ENCODE measurements at regions not wholly inside any gene's neighbourhood (a gene's known extent, or its start where the extent isn't known, plus 50 kb on each side); places are given as distances from the start of the nearest gene placed in this dataset.

GRCh38 chr2:60365556-60365955 is 187.9 kb downstream of the BCL11A start:
- intact Hi-C loops (cut with DNase I), result no loop called here
- Histone ChIP-seq H3K4me1 (ENCODE audit: control insufficient read depth in 1 of 2, insufficient read depth in 2 of 2, low read length in 2 of 2) (no peaks in the 10 kb centered on the region), H3K4me3 (ENCODE audit: low read length in 2 of 2) (no peak overlapping the region), H3K9me3 (ENCODE audit: control insufficient read depth, low read length) (no peaks in the 10 kb centered on the region), H3K36me3 (ENCODE audit: control insufficient read depth in 1 of 2, insufficient read depth in 2 of 2, low read length in 1 of 2) (no peaks in the 10 kb centered on the region), H3K27ac (ENCODE audit: low read depth in 1 of 2, low read length in 2 of 2) (no peak overlapping the region), H3K27me3 (ENCODE audit: control insufficient read depth in 1 of 2, insufficient read depth in 2 of 2, low read length in 1 of 2) (no peaks in the 10 kb centered on the region)
- no peak for DNase-seq
- no peak for ATAC-seq (ENCODE audit: low FRiP score)
- WGBS, 2 donors, result 23 to 35% methylated on average over 5 of the region's 5 CpGs

- DNase-seq (no peak), ATAC-seq (ENCODE audit: low FRiP score) (no peak)
- Histone ChIP-seq H3K27ac (ENCODE audit: low read depth in 1 of 2, low read length in 2 of 2) (no peak overlapping the region), H3K9me3 (ENCODE audit: control insufficient read depth, low read length) (no peaks in the 10 kb centered on the region), H3K36me3 (ENCODE audit: control insufficient read depth in 1 of 2, insufficient read depth in 2 of 2, low read length in 1 of 2) (no peaks in the 10 kb centered on the region), H3K27me3 (ENCODE audit: control insufficient read depth in 1 of 2, insufficient read depth in 2 of 2, low read length in 1 of 2) (no peaks in the 10 kb centered on the region), H3K4me3 (ENCODE audit: low read length in 2 of 2) (no peak overlapping the region), H3K4me1 (ENCODE audit: control insufficient read depth in 1 of 2, insufficient read depth in 2 of 2, low read length in 2 of 2) (no peaks in the 10 kb centered on the region)
- 82 to 86% methylated on average over 9 of the region's 9 CpGs for WGBS, 2 donors
- intact Hi-C loops (cut with DNase I), result no loop called here
Measured at GRCh38 chr2:60364491-60364890, 189.0 kb downstream of the BCL11A start.

GRCh38 chr2:60361498-60361897 is 192.0 kb downstream of the BCL11A start:
- H3K4me3 ChIP-seq (ENCODE audit: low read length in 2 of 2), result no peak overlapping the region
- no peak for DNase-seq
- intact Hi-C loops (cut with DNase I), result no loop called here
- H3K4me1 ChIP-seq (ENCODE audit: control insufficient read depth in 1 of 2, insufficient read depth in 2 of 2, low read length in 2 of 2), result no peaks in the 10 kb centered on the region
- H3K27me3 ChIP-seq (ENCODE audit: control insufficient read depth in 1 of 2, insufficient read depth in 2 of 2, low read length in 1 of 2), result no peaks in the 10 kb centered on the region
- H3K9me3 ChIP-seq (ENCODE audit: control insufficient read depth, low read length), result no peaks in the 10 kb centered on the region
- WGBS, 2 donors, result 80 to 82% methylated on average over 1 of the region's 1 CpG
- ATAC-seq (ENCODE audit: low FRiP score), result no peak
- no peaks in the 10 kb centered on the region for H3K36me3 ChIP-seq (ENCODE audit: control insufficient read depth in 1 of 2, insufficient read depth in 2 of 2, low read length in 1 of 2)
- no peak overlapping the region for H3K27ac ChIP-seq (ENCODE audit: low read depth in 1 of 2, low read length in 2 of 2)

- DNase-seq, result no peak
- H3K27me3 ChIP-seq (ENCODE audit: control insufficient read depth in 1 of 2, insufficient read depth in 2 of 2, low read length in 1 of 2), result no peaks in the 10 kb centered on the region
- H3K9me3 ChIP-seq (ENCODE audit: control insufficient read depth, low read length), result no peaks in the 10 kb centered on the region
- no peaks in the 10 kb centered on the region for H3K4me1 ChIP-seq (ENCODE audit: control insufficient read depth in 1 of 2, insufficient read depth in 2 of 2, low read length in 2 of 2)
- 71 to 73% methylated on average over 5 of the region's 5 CpGs for WGBS, 2 donors
- H3K4me3 ChIP-seq (ENCODE audit: low read length in 2 of 2), result no peak overlapping the region
- no peak for ATAC-seq (ENCODE audit: low FRiP score)
- H3K36me3 ChIP-seq (ENCODE audit: control insufficient read depth in 1 of 2, insufficient read depth in 2 of 2, low read length in 1 of 2), result no peaks in the 10 kb centered on the region
- intact Hi-C loops (cut with DNase I), result no loop called here
- H3K27ac ChIP-seq (ENCODE audit: low read depth in 1 of 2, low read length in 2 of 2), result no peak overlapping the region
Measured at GRCh38 chr2:60359569-60359968, 193.9 kb downstream of the BCL11A start.

- Histone ChIP-seq H3K4me1 (ENCODE audit: control insufficient read depth in 1 of 2, insufficient read depth in 2 of 2, low read length in 2 of 2) (no peaks in the 10 kb centered on the region), H3K27ac (ENCODE audit: low read depth in 1 of 2, low read length in 2 of 2) (no peak overlapping the region), H3K9me3 (ENCODE audit: control insufficient read depth, low read length) (no peaks in the 10 kb centered on the region), H3K36me3 (ENCODE audit: control insufficient read depth in 1 of 2, insufficient read depth in 2 of 2, low read length in 1 of 2) (no peaks in the 10 kb centered on the region), H3K27me3 (ENCODE audit: control insufficient read depth in 1 of 2, insufficient read depth in 2 of 2, low read length in 1 of 2) (no peaks in the 10 kb centered on the region), H3K4me3 (ENCODE audit: low read length in 2 of 2) (no peak overlapping the region)
- ATAC-seq (ENCODE audit: low FRiP score) (no peak), DNase-seq (no peak)
- 91 to 92% methylated on average over 4 of the region's 4 CpGs for WGBS, 2 donors
- intact Hi-C loops (cut with DNase I), result no loop called here
Measured at GRCh38 chr2:60358476-60358875, 195.0 kb downstream of the BCL11A start.

- no peak for DNase-seq
- 90% methylated on average over 6 of the region's 6 CpGs for WGBS, 2 donors
Measured at GRCh38 chr2:60357996-60358395, 195.5 kb downstream of the BCL11A start.

GRCh38 chr2:60356346-60356745 is 197.1 kb downstream of the BCL11A start:
- no peak overlapping the region for H3K27ac ChIP-seq (ENCODE audit: low read depth in 1 of 2, low read length in 2 of 2)
- intact Hi-C loops (cut with DNase I), result no loop called here
- H3K27me3 ChIP-seq (ENCODE audit: control insufficient read depth in 1 of 2, insufficient read depth in 2 of 2, low read length in 1 of 2), result no peaks in the 10 kb centered on the region
- no peak overlapping the region for H3K4me3 ChIP-seq (ENCODE audit: low read length in 2 of 2)
- DNase-seq, result no peak
- H3K9me3 ChIP-seq (ENCODE audit: control insufficient read depth, low read length), result no peaks in the 10 kb centered on the region
- WGBS, 2 donors, result 91 to 95% methylated on average over 5 of the region's 5 CpGs
- H3K4me1 ChIP-seq (ENCODE audit: control insufficient read depth in 1 of 2, insufficient read depth in 2 of 2, low read length in 2 of 2), result no peaks in the 10 kb centered on the region
- no peaks in the 10 kb centered on the region for H3K36me3 ChIP-seq (ENCODE audit: control insufficient read depth in 1 of 2, insufficient read depth in 2 of 2, low read length in 1 of 2)
- ATAC-seq (ENCODE audit: low FRiP score), result no peak

More at GRCh38 chr2:60357996-60358395, 195.5 kb downstream of the BCL11A start:
- Histone ChIP-seq H3K9me3 (ENCODE audit: control insufficient read depth, low read length) (no peaks in the 10 kb centered on the region), H3K4me3 (ENCODE audit: low read length in 2 of 2) (no peak overlapping the region), H3K36me3 (ENCODE audit: control insufficient read depth in 1 of 2, insufficient read depth in 2 of 2, low read length in 1 of 2) (no peaks in the 10 kb centered on the region), H3K27me3 (ENCODE audit: control insufficient read depth in 1 of 2, insufficient read depth in 2 of 2, low read length in 1 of 2) (no peaks in the 10 kb centered on the region), H3K4me1 (ENCODE audit: control insufficient read depth in 1 of 2, insufficient read depth in 2 of 2, low read length in 2 of 2) (no peaks in the 10 kb centered on the region), H3K27ac (ENCODE audit: low read depth in 1 of 2, low read length in 2 of 2) (no peak overlapping the region)
- no peak for ATAC-seq (ENCODE audit: low FRiP score)
- intact Hi-C loops (cut with DNase I), result no loop called here

- ATAC-seq (ENCODE audit: low FRiP score), result no peak
Measured at GRCh38 chr2:60355849-60356261, 197.6 kb downstream of the BCL11A start.

GRCh38 chr2:60354713-60355112 is 198.7 kb downstream of the BCL11A start:
- Histone ChIP-seq H3K27ac (ENCODE audit: low read depth in 1 of 2, low read length in 2 of 2) (no peak overlapping the region), H3K27me3 (ENCODE audit: control insufficient read depth in 1 of 2, insufficient read depth in 2 of 2, low read length in 1 of 2) (no peaks in the 10 kb centered on the region), H3K4me1 (ENCODE audit: control insufficient read depth in 1 of 2, insufficient read depth in 2 of 2, low read length in 2 of 2) (no peaks in the 10 kb centered on the region), H3K9me3 (ENCODE audit: control insufficient read depth, low read length) (no peaks in the 10 kb centered on the region), H3K4me3 (ENCODE audit: low read length in 2 of 2) (no peak overlapping the region), H3K36me3 (ENCODE audit: control insufficient read depth in 1 of 2, insufficient read depth in 2 of 2, low read length in 1 of 2) (no peaks in the 10 kb centered on the region)
- intact Hi-C loops (cut with DNase I), result no loop called here
- ATAC-seq (ENCODE audit: low FRiP score), result no peak
- 44 to 64% methylated on average over 1 of the region's 1 CpG for WGBS, 2 donors
- no peak for DNase-seq

More at GRCh38 chr2:60355849-60356261, 197.6 kb downstream of the BCL11A start:
- H3K27ac ChIP-seq (ENCODE audit: low read depth in 1 of 2, low read length in 2 of 2), result no peak overlapping the region
- H3K9me3 ChIP-seq (ENCODE audit: control insufficient read depth, low read length), result no peaks in the 10 kb centered on the region
- H3K4me1 ChIP-seq (ENCODE audit: control insufficient read depth in 1 of 2, insufficient read depth in 2 of 2, low read length in 2 of 2), result no peaks in the 10 kb centered on the region
- WGBS, 2 donors, result 79 to 82% methylated on average over 4 of the region's 4 CpGs
- intact Hi-C loops (cut with DNase I), result no loop called here
- DNase-seq, result no peak
- no peaks in the 10 kb centered on the region for H3K36me3 ChIP-seq (ENCODE audit: control insufficient read depth in 1 of 2, insufficient read depth in 2 of 2, low read length in 1 of 2)
- H3K27me3 ChIP-seq (ENCODE audit: control insufficient read depth in 1 of 2, insufficient read depth in 2 of 2, low read length in 1 of 2), result no peaks in the 10 kb centered on the region
- H3K4me3 ChIP-seq (ENCODE audit: low read length in 2 of 2), result no peak overlapping the region
